Progenitor cell of endocrine pancreas (in vitro differentiated cells): ENCODE measurements at regions not wholly inside any gene's neighbourhood (a gene's known extent, or its start where the extent isn't known, plus 50 kb on each side); places are given as distances from the start of the nearest gene placed in this dataset.

Source experiments
- DNase-seq: peaks from one replicate; pipeline ENCODE4 v3.0.0; 2021; ENCODE audit warnings: low spot score; ENCODE audit not compliant: unreplicated experiment
- H3K27ac Mint-ChIP-seq: 2 replicates; pipeline ENCODE4 v1.8.0; 2021; ENCODE audit warnings: mild to moderate bottlenecking, moderate library complexity, mixed read lengths
- H3K27me3 Mint-ChIP-seq: 2 replicates; pipeline ENCODE4 v1.8.0; 2021; ENCODE audit warnings: mixed read lengths
- H3K36me3 Mint-ChIP-seq: 2 replicates; pipeline ENCODE4 v1.8.0; 2022; ENCODE audit warnings: mixed read lengths; ENCODE audit not compliant: insufficient read depth
- H3K4me1 Mint-ChIP-seq: 2 replicates; pipeline ENCODE4 v1.8.0; 2021; ENCODE audit warnings: low read depth, mixed read lengths
- H3K4me3 Mint-ChIP-seq: 2 replicates; pipeline ENCODE4 v1.8.0; 2021; ENCODE audit warnings: low read depth, mild to moderate bottlenecking, moderate library complexity, mixed read lengths
- H3K9me3 Mint-ChIP-seq: 2 replicates; pipeline ENCODE4 v1.8.0; 2021; ENCODE audit warnings: low read depth, mixed read lengths
- CTCF ChIP-seq: fragments of 200-600 bp; sonication (generic); IDR thresholded peaks from one replicate; pipeline ENCODE4 v1.5.0; 2021; ENCODE audit warnings: antibody characterized with exemption, mild to moderate bottlenecking; ENCODE audit not compliant: unreplicated experiment

- no peak for TF ChIP-seq CTCF
- Mint-ChIP-seq H3K27ac (no peak overlapping the region), H3K9me3 (no peaks in the 10 kb centered on the region), H3K36me3 (no peaks in the 10 kb centered on the region), H3K4me3 (no peak overlapping the region), H3K4me1 (peaks cover 3% of the 10 kb centered on the region), H3K27me3 (peaks cover 49% of the 10 kb centered on the region)
- DNase-seq = no peak
Measured at GRCh38 chr9:109627042-109627441, 128.9 kb upstream of the PTPN3 start.

GRCh38 chr9:109629615-109630014 lies 131.5 kb upstream of the PTPN3 start:
- TF ChIP-seq CTCF = no peak
- peaks cover 3% of the 10 kb centered on the region for H3K4me1 Mint-ChIP-seq
- no peak for DNase-seq
- no peak overlapping the region for H3K27ac Mint-ChIP-seq
- no peaks in the 10 kb centered on the region for H3K36me3 Mint-ChIP-seq
- no peak overlapping the region for H3K4me3 Mint-ChIP-seq
- no peaks in the 10 kb centered on the region for H3K9me3 Mint-ChIP-seq
- H3K27me3 Mint-ChIP-seq = peaks cover 52% of the 10 kb centered on the region

- no peak overlapping the region for H3K4me3 Mint-ChIP-seq
- peaks cover 3% of the 10 kb centered on the region for H3K4me1 Mint-ChIP-seq
- no peaks in the 10 kb centered on the region for H3K9me3 Mint-ChIP-seq
- TF ChIP-seq CTCF = no peak
- no peak overlapping the region for H3K27ac Mint-ChIP-seq
- no peak for DNase-seq
- H3K36me3 Mint-ChIP-seq = no peaks in the 10 kb centered on the region
- peaks cover 52% of the 10 kb centered on the region for H3K27me3 Mint-ChIP-seq
Measured at GRCh38 chr9:109632817-109633216, 134.7 kb upstream of the PTPN3 start.

GRCh38 chr9:109639674-109640579 lies 140.1 kb upstream of the PALM2AKAP2 start:
- Mint-ChIP-seq H3K27ac (no peak overlapping the region), H3K4me1 (peaks cover 2% of the 10 kb centered on the region), H3K9me3 (no peaks in the 10 kb centered on the region), H3K4me3 (peak overlapping the region; percentile 42), H3K27me3 (peaks cover 84% of the 10 kb centered on the region), H3K36me3 (no peaks in the 10 kb centered on the region)
- no peak for DNase-seq
- TF ChIP-seq CTCF = no peak

- Mint-ChIP-seq H3K4me1 (peaks cover 2% of the 10 kb centered on the region), H3K27ac (no peak overlapping the region), H3K27me3 (peaks cover 82% of the 10 kb centered on the region), H3K9me3 (no peaks in the 10 kb centered on the region), H3K4me3 (peak overlapping the region; percentile 42), H3K36me3 (no peaks in the 10 kb centered on the region)
- peak; percentile 24 for DNase-seq
- TF ChIP-seq CTCF = no peak
Measured at GRCh38 chr9:109640580-109641371, 139.2 kb upstream of the PALM2AKAP2 start.
